Activated B cell treated with CpG ODN at 0.5 μM for 24 hours (primary cell): ENCODE measurements at regions not wholly inside any gene's neighbourhood (a gene's known extent, or its start where the extent isn't known, plus 50 kb on each side); places are given as distances from the start of the nearest gene placed in this dataset.

Source experiments
- ATAC-seq: fragments of 200-7000 bp; cut with Tn5 transposase; one replicate; pipeline ENCODE4 v1.10.0; 2021; ENCODE audit warnings: low read depth, mild to moderate bottlenecking, moderate library complexity
- CTCF ChIA-PET: fragments of 350-600 bp; sonication (Branson Sonifier 250); formaldehyde crosslinking; loops from one replicate; lab custom pipeline; 2021; ENCODE audit warnings: antibody characterized with exemption; lab: Charles Lee
- POLR2A ChIA-PET: fragments of 350-600 bp; sonication (Branson Sonifier 250); formaldehyde crosslinking; loops from one replicate; lab custom pipeline; 2021; ENCODE audit warnings: antibody characterized with exemption; lab: Charles Lee
- DNase-seq: peaks from one replicate; pipeline ENCODE4 v3.0.0; 2022
- H3K27ac Mint-ChIP-seq: one replicate; pipeline ENCODE4 v1.8.0; 2020; ENCODE audit warnings: mixed read lengths
- H3K27me3 Mint-ChIP-seq: one replicate; pipeline ENCODE4 v1.8.0; 2021; ENCODE audit warnings: mixed read lengths
- H3K36me3 Mint-ChIP-seq: one replicate; pipeline ENCODE4 v1.8.0; 2021; ENCODE audit warnings: low read depth, mixed read lengths
- H3K4me1 Mint-ChIP-seq: one replicate; pipeline ENCODE4 v1.8.0; 2021; ENCODE audit warnings: mixed read lengths
- H3K4me3 Mint-ChIP-seq: one replicate; pipeline ENCODE4 v1.8.0; 2020; ENCODE audit warnings: mild to moderate bottlenecking, mixed read lengths
- H3K9me3 Mint-ChIP-seq: one replicate; pipeline ENCODE4 v1.8.0; 2020; ENCODE audit warnings: mixed read lengths
- intact Hi-C: fragments of 100-400 bp; cut with micrococcal nuclease; formaldehyde crosslinking; loops from one replicate; pipeline ENCODE4 v1.15.1; 2024
- TF ChIP-seq, protein P1 (sequence below): fragments of 200-600 bp; IDR thresholded peaks from one replicate; pipeline ENCODE4 v1.8.0; 2022; ENCODE audit warnings: antibody characterized with exemption, mild to moderate bottlenecking

DNA sequence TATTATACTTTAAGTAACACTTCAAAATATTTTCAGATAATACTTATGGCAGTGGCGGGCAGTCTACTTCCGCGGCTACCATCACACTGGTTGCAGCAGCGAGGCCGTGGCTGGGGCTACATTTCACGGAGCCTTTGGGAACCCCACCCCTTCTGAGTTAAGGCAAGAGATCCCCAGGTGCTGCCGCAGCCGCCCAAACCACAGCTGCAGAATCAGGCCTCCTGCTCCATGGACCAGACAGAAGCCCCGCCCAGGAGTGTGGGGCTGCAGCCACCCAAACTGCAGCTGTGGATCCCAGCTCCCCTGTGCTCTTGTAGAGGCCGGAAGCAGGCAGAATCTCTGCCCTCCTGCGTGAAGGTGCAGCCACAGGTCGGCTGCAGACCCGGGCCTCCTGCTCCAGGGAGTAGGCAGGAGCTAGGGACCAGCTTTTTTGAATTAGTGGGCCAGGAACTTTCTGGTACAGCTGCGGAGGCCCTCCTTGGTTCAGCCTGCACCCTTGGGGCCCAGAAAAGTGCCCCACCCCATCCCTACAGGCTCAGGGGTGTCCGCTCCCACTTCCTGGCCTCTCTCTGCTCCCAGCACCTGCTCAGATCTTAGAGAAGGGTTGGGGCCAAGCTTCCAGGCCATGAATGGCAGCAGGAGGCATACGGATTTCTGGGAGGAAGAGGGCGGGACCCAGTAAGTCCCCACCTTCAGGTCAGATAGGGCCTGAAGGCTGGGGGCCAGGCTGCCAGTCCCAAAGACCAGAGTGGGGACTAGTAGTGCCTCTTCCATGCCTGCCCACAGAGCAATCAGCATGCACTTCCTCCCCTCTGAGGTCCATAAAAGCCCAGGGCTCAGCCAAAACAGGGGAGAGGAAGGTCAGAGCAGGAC lies 1188.8 kb upstream of the CADM2 start:
- Mint-ChIP-seq H3K27ac (no peak overlapping the region), H3K27me3 (no peaks in the 10 kb centered on the region), H3K4me1 (no peaks in the 10 kb centered on the region), H3K4me3 (no peak overlapping the region), H3K9me3 (peaks cover 3% of the 10 kb centered on the region), H3K36me3 (no peaks in the 10 kb centered on the region)
- intact Hi-C loops, result no loop called here
- TF ChIP-seq, protein P1, sequence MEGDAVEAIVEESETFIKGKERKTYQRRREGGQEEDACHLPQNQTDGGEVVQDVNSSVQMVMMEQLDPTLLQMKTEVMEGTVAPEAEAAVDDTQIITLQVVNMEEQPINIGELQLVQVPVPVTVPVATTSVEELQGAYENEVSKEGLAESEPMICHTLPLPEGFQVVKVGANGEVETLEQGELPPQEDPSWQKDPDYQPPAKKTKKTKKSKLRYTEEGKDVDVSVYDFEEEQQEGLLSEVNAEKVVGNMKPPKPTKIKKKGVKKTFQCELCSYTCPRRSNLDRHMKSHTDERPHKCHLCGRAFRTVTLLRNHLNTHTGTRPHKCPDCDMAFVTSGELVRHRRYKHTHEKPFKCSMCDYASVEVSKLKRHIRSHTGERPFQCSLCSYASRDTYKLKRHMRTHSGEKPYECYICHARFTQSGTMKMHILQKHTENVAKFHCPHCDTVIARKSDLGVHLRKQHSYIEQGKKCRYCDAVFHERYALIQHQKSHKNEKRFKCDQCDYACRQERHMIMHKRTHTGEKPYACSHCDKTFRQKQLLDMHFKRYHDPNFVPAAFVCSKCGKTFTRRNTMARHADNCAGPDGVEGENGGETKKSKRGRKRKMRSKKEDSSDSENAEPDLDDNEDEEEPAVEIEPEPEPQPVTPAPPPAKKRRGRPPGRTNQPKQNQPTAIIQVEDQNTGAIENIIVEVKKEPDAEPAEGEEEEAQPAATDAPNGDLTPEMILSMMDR, result no peak
- ChIA-PET POLR2A (no interaction called here), CTCF (no interaction called here)
- DNase-seq (no peak), ATAC-seq (no peak)

DNA sequence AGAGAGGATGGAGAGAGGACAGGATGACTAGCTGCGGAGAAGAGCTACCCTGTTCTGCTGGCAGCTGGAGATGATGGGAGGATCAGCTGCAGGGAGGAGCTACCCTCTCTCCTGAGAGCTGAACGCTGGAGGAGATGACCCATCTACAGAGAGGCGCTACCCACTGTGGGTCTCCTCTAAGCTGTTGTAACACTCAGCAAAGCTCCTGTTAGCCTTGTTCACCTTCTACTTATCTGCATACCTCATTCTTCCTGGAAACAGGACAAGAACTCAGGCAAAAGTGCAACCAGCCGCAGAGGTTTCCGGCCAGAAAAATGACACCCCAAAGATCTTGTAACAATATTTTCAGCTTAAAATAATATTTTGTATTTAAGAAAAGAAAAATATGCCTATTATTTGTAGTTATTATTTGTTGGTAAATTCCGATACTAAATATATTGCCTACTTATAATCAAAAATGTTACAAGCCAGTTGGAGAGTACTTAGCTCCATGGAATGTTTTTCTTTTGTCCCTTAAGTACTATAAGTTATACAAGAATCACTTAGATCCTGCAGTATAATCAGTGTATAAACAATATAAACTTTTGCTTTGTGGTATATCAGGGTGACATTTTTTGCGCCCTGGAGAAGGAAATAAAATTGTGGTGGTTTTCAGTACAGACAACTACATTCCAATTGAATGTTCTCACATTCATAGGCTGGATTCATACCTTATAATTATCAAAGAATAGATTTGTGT lies 1188.0 kb upstream of the CADM2 start:
- H3K4me1 Mint-ChIP-seq, result no peaks in the 10 kb centered on the region
- H3K36me3 Mint-ChIP-seq, result no peaks in the 10 kb centered on the region
- ATAC-seq (no peak), DNase-seq (no peak)
- ChIA-PET CTCF (no interaction called here), POLR2A (no interaction called here)
- TF ChIP-seq, protein P1, result no peak
- no peak overlapping the region for H3K4me3 Mint-ChIP-seq
- intact Hi-C loops, result no loop called here
- peaks cover 2% of the 10 kb centered on the region for H3K9me3 Mint-ChIP-seq
- no peaks in the 10 kb centered on the region for H3K27me3 Mint-ChIP-seq
- H3K27ac Mint-ChIP-seq, result no peak overlapping the region

DNA sequence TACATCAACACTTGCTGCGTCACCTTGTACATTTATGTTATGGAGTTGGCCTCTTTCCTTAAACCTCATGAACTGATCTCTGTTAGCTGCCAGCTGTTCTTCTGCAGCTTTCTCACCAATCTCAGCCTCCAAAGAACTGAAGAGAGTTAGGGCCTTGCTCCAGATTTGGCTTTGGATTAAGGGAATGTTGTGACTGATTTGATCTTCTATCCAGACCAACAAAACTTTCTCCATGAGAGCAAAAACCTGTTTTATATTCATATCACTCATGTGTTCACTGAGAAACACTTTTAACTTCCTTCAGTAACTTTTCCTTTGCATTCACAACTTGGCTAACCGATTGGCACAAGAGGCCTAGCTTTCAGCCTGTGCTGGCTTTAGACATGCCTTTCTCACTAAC lies 1156.0 kb upstream of the CADM2 start:
- POLR2A ChIA-PET, result no interaction called here
- Mint-ChIP-seq H3K36me3 (no peaks in the 10 kb centered on the region), H3K4me3 (no peak overlapping the region), H3K27me3 (no peaks in the 10 kb centered on the region), H3K27ac (no peak overlapping the region), H3K9me3 (peaks cover 2% of the 10 kb centered on the region), H3K4me1 (no peaks in the 10 kb centered on the region)
- TF ChIP-seq, protein P1, result no peak
- ATAC-seq (no peak), DNase-seq (no peak)
- intact Hi-C loops, result no loop called here
- CTCF ChIA-PET, result no interaction called here

DNA sequence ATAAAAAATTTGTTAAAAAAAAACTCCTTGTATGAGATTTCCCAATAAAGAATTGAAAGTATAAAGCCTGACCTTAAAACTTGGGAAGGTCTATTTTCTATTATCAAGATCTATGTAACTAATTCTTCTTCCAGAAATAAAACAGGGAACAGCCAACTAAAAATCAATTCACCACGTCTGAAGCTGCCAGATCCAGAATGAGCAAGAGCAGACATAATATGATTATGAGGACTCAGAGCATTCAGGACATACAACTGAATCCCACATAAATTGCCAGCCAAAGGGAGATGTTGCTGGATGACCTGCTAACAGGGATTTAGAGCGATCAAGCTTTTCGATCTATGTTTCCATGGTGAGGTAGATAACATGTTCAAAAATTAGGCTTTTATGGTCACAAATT lies 1151.3 kb upstream of the CADM2 start:
- Mint-ChIP-seq H3K4me1 (no peaks in the 10 kb centered on the region), H3K27ac (no peak overlapping the region), H3K36me3 (no peaks in the 10 kb centered on the region), H3K27me3 (no peaks in the 10 kb centered on the region), H3K4me3 (no peak overlapping the region), H3K9me3 (peaks cover 11% of the 10 kb centered on the region)
- intact Hi-C loops, result no loop called here
- ChIA-PET POLR2A (no interaction called here), CTCF (no interaction called here)
- ATAC-seq, result no peak
- no peak for DNase-seq
- TF ChIP-seq, protein P1, result no peak

DNA sequence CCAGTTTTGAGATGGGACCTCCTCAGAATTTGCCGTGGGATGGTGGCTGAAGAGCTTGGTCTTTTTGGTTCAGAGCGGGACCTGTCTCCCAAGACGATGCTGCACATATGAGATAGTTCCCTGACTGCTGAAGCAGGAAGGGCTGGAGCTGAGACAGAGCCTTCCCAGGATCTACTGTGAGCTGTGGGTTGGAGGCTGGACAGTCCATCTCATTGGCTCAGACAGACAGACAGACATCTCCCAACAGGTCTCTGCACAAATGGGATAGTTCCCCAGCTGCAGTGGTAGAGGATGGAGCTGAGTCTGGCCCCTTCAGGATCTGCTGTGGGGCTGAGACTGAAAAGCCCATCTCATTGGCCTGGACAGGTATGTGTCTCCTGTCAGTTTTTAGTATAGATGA lies 1145.6 kb upstream of the CADM2 start:
- no peaks in the 10 kb centered on the region for H3K4me1 Mint-ChIP-seq
- ATAC-seq (no peak), DNase-seq (no peak)
- TF ChIP-seq, protein P1, result no peak
- no peak overlapping the region for H3K4me3 Mint-ChIP-seq
- intact Hi-C loops, result no loop called here
- no peak overlapping the region for H3K27ac Mint-ChIP-seq
- H3K9me3 Mint-ChIP-seq, result peaks cover 9% of the 10 kb centered on the region
- no peaks in the 10 kb centered on the region for H3K36me3 Mint-ChIP-seq
- CTCF ChIA-PET, result no interaction called here
- POLR2A ChIA-PET, result no interaction called here
- no peaks in the 10 kb centered on the region for H3K27me3 Mint-ChIP-seq
